ENCODE measurements at regions not wholly inside any gene's neighbourhood (a gene's known extent, or its start where the extent isn't known, plus 50 kb on each side); places are given as distances from the start of the nearest gene placed in this dataset.

DNA sequence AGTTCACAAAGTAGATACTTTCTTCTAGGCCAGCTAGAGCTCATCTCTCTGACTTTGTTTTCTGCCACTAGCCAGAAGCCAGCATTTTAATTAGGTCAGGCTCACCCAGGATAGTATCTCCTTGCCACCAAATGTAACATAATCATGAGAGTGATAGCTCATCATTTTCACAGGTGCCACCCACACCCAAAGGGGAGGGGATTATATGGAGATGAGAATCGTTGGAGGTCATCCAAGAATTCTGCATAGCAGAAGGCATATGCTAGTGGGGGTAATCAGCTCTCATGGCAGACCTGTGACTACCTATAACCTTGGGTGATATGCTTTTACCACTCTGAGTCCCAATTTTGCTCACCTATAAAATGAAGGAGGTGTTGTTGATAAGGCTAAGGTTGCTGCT is 523.0 kb downstream of the METTL15 start:
- TF ChIP-seq CEBPB (IDR thresholded peaks at IDR 0.05) (no peak), NFIC (IDR thresholded peaks at IDR 0.05) (no peak), TEAD4 (IDR thresholded peaks at IDR 0.05) (no peak), EGR1 (IDR thresholded peaks at IDR 0.05) (no peak)

DNA sequence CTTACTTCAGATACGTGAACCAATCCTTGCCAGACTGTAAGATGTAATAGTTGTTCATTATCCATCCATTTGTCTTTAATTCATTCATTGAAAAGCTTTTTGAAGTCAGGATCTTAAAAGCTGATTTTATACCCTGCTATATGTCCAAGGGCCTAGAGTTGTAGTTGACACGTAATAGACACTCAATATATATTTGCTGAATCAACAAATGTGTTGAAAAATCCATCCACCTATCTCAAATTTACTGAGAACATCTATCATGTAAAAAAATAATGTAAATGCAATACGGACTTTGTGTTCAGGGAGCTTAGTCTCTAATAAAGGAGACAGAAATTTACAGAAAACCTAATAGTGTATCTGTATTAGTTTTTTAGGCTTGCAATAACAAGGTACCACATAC is 521.0 kb downstream of the METTL15 start:
- TF ChIP-seq EGR1 (IDR thresholded peaks at IDR 0.05) (no peak), CREB1 (IDR thresholded peaks at IDR 0.05; ENCODE audit: low read depth) (no peak), YY1 (IDR thresholded peaks at IDR 0.05; ENCODE audit: low read depth) (no peak), TEAD4 (IDR thresholded peaks at IDR 0.05) (no peak), EP300 (IDR thresholded peaks at IDR 0.05; ENCODE audit: borderline replicate concordance) (no peak), MAX (IDR thresholded peaks at IDR 0.05) (no peak), ZBTB7A (IDR thresholded peaks at IDR 0.05; ENCODE audit: low read depth) (no peak), TCF12 (IDR thresholded peaks at IDR 0.05; ENCODE audit: low read depth) (no peak), RAD21 (IDR thresholded peaks at IDR 0.05; ENCODE audit: low read depth) (no peak), TAF1 (IDR thresholded peaks at IDR 0.05; ENCODE audit: low read depth) (no peak), CEBPB (IDR thresholded peaks at IDR 0.05) (no peak), FOXM1 (IDR thresholded peaks at IDR 0.05; ENCODE audit: borderline replicate concordance, low read depth) (no peak), REST (IDR thresholded peaks at IDR 0.05; ENCODE audit: low read depth) (no peak), NFIC (IDR thresholded peaks at IDR 0.05) (no peak)
- TF ChIP-seq, protein P1, sequence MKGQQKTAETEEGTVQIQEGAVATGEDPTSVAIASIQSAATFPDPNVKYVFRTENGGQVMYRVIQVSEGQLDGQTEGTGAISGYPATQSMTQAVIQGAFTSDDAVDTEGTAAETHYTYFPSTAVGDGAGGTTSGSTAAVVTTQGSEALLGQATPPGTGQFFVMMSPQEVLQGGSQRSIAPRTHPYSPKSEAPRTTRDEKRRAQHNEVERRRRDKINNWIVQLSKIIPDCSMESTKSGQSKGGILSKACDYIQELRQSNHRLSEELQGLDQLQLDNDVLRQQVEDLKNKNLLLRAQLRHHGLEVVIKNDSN (IDR thresholded peaks at IDR 0.05), result no peak

- TF ChIP-seq REST (IDR thresholded peaks at IDR 0.05; ENCODE audit: low read depth) (no peak), CREB1 (IDR thresholded peaks at IDR 0.05; ENCODE audit: low read depth) (no peak), YY1 (IDR thresholded peaks at IDR 0.05; ENCODE audit: low read depth) (no peak), ZBTB7A (IDR thresholded peaks at IDR 0.05; ENCODE audit: low read depth) (no peak), FOXM1 (IDR thresholded peaks at IDR 0.05; ENCODE audit: borderline replicate concordance, low read depth) (no peak), NFIC (IDR thresholded peaks at IDR 0.05) (no peak), TEAD4 (IDR thresholded peaks at IDR 0.05) (no peak), EP300 (IDR thresholded peaks at IDR 0.05; ENCODE audit: borderline replicate concordance) (no peak), EGR1 (IDR thresholded peaks at IDR 0.05) (no peak), TAF1 (IDR thresholded peaks at IDR 0.05; ENCODE audit: low read depth) (no peak), TCF12 (IDR thresholded peaks at IDR 0.05; ENCODE audit: low read depth) (no peak), CEBPB (IDR thresholded peaks at IDR 0.05) (no peak), RAD21 (IDR thresholded peaks at IDR 0.05; ENCODE audit: low read depth) (no peak), MAX (IDR thresholded peaks at IDR 0.05) (no peak)
- TF ChIP-seq, protein P1 (IDR thresholded peaks at IDR 0.05), result no peak
These were observed 520.2 kb downstream of the METTL15 start for GRCh38 chr11:28628412-28628811.

- TF ChIP-seq CREB1 (IDR thresholded peaks at IDR 0.05; ENCODE audit: low read depth) (no peak), YY1 (IDR thresholded peaks at IDR 0.05; ENCODE audit: low read depth) (no peak), TAF1 (IDR thresholded peaks at IDR 0.05; ENCODE audit: low read depth) (no peak), TCF12 (IDR thresholded peaks at IDR 0.05; ENCODE audit: low read depth) (no peak), FOXM1 (IDR thresholded peaks at IDR 0.05; ENCODE audit: borderline replicate concordance, low read depth) (no peak), EGR1 (IDR thresholded peaks at IDR 0.05) (no peak)
These were observed 519.6 kb downstream of the METTL15 start for GRCh38 chr11:28627690-28628255.

GRCh38 chr11:28625532-28625931 is 517.3 kb downstream of the METTL15 start:
- no peak for TF ChIP-seq ZBTB7A (IDR thresholded peaks at IDR 0.05; ENCODE audit: low read depth)
- no peak for TF ChIP-seq EP300 (IDR thresholded peaks at IDR 0.05; ENCODE audit: borderline replicate concordance)
- no peak for TF ChIP-seq NFIC (IDR thresholded peaks at IDR 0.05)
- no peak for TF ChIP-seq YY1 (IDR thresholded peaks at IDR 0.05; ENCODE audit: low read depth)
- no peak for TF ChIP-seq MAX (IDR thresholded peaks at IDR 0.05)
- no peak for TF ChIP-seq CEBPB (IDR thresholded peaks at IDR 0.05)
- TF ChIP-seq RAD21 (IDR thresholded peaks at IDR 0.05; ENCODE audit: low read depth), result no peak
- no peak for TF ChIP-seq TAF1 (IDR thresholded peaks at IDR 0.05; ENCODE audit: low read depth)
- TF ChIP-seq REST (IDR thresholded peaks at IDR 0.05; ENCODE audit: low read depth), result no peak
- TF ChIP-seq CREB1 (IDR thresholded peaks at IDR 0.05; ENCODE audit: low read depth), result no peak
- TF ChIP-seq TCF12 (IDR thresholded peaks at IDR 0.05; ENCODE audit: low read depth), result no peak
- TF ChIP-seq, protein P1 (IDR thresholded peaks at IDR 0.05), result no peak
- TF ChIP-seq EGR1 (IDR thresholded peaks at IDR 0.05), result no peak
- TF ChIP-seq FOXM1 (IDR thresholded peaks at IDR 0.05; ENCODE audit: borderline replicate concordance, low read depth), result no peak
- no peak for TF ChIP-seq TEAD4 (IDR thresholded peaks at IDR 0.05)

All from Ishikawa (cell line).